Smooth muscle cell of the brain vasculature (primary cell): ENCODE measurements at regions not wholly inside any gene's neighbourhood (a gene's known extent, or its start where the extent isn't known, plus 50 kb on each side); places are given as distances from the start of the nearest gene placed in this dataset.
"Not testable (repeated sequence)": the region's sequence is repeated elsewhere in the genome, so short reads cannot be mapped to it uniquely, and the experiment has no call there.

Source experiments
- DNase-seq: peaks from one replicate; pipeline ENCODE4 v3.0.0-alpha.2; 2012; ENCODE audit warnings: low read depth, low spot score

DNA sequence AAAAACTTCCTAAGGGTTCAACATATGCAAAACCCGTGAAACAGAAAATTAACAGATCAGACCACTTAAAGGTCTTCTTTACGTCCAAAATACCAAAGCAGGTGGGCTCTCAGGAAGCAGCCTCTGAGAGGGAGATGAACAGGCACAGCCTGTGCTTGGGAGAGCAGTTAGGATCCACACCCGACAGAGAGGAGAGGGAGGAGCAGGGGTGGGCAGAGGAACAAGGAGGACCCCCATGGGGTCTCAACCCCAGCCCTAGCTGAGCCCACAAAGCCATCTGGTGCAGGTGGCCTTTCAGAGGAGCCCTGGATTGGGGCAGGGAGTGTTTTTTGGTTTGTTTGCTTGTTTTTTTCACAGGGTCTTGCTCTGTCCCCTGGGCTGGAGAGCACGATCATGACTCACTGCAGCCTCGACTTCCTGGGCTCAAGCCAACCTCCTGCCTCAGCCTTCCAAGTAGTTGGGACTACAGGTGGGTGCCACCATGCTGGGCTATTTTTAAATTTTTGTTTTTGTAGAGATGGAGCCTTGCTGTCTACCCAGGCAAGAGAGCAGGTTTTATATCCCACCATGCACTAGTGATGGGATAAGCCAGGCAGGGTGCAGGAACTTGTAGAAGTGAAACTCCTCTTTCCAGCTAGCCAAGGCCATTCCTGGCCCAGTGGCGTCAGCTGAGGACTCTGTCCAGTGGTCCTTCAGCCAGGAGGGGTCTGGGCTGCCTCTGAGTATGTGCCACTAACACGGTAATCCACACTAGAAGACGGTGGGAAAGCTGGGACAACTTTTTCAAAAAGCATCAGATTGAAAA, 154.1 kb upstream of the HDAC4 start:
- no peak for DNase-seq

DNA sequence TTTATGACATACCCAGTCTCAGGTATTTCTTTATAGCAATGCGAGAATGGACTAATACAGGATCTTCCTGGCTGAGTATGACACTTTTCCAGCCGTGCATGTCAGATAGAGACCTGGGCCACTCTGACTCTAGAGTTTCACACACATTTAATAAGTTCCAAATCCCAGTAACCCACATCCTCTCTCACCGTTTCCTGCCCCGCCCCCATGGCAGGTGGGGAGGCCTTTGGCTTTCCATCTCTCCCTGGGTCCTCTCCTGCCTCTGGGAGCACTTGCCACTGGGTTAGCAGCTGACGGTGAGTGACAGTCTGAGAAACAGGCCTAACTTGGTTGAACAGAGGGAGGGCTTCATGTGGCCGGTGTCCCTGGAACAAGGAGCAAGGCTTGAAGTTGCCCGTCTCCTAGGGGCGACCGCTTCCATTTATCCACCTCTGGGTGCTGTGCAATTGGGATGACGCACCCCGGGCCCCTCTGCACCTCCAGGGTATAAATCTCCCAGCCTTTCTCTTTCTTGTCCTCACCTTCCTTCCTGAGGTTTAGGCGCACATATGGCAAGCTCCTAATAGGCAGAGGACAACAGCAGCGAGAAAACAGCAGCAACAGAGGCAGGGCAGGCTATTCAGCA, 152.7 kb upstream of the HDAC4 start:
- DNase-seq = no peak

DNA sequence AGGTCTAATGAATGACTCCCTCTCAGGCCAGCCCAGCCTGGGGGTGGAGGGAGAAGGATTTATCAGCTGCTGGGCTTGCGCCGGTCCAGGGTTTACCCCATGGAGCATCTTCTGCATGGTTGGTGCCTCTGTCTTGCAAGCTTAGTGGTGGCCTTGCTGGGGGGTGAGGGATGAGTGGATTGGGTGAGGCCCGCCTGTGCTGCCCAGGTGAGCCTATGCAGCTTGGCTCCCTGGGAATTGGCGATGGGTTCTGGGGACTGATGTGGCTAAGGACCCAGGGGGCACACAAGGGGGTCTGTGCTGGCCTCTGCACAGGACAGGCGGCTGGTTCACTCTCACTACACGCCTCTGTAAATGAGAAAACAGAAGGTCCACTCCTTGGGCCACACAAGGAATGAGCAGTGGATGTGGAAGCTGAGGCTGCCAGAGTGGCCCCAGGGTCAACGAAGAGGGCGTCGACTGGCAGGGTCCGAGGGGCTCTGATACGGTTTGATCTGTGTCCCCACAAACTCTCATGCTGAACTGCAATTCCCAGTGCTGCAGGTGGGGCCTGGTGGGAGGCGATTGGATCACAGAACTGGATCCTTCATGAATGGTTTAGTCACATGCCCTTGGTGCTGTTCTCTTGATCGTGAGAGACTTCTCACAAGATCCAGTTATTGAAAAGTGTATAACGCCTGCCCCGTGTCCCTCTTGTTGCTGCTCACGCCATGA, 151.6 kb upstream of the HDAC4 start:
- DNase-seq = no peak

DNA sequence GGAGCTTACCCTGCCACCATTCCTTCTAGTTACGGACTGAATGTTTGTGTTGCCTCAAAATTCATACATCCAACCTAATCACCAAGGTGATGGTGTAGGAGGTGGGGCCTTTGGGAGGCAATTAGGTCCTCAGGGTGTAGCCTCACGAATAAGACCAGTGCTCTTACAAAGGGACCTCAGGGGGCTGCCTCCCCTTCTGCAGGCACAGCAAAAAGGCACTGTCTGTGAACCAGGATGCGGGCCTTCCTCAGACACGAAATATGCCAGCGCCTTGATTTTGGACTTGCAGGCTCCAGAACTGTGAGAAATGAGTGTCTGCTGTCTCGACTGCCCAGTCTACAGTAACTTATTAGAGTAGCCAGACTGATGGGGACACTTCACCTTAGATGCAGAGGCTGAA, 150.4 kb upstream of the HDAC4 start:
- no peak for DNase-seq

DNA sequence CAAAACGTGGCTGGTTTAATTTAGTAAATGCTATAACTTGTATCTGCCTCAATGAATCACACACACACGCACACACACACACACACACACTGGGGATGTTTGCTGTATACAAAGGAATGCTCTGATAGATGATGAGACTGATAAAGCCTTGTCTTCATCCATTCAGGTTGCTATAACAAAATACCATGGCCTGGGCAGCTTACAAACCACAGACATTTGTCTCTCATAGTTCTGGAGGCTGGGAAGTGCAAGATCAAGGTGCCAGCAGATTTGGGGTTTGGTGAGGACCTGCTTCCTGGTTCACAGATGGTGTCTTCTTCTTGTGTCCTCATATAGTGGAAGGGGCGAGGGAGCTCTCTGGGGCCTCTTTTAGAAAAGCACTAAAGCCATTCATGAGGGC, 149.5 kb upstream of the HDAC4 start:
- no peak for DNase-seq

DNA sequence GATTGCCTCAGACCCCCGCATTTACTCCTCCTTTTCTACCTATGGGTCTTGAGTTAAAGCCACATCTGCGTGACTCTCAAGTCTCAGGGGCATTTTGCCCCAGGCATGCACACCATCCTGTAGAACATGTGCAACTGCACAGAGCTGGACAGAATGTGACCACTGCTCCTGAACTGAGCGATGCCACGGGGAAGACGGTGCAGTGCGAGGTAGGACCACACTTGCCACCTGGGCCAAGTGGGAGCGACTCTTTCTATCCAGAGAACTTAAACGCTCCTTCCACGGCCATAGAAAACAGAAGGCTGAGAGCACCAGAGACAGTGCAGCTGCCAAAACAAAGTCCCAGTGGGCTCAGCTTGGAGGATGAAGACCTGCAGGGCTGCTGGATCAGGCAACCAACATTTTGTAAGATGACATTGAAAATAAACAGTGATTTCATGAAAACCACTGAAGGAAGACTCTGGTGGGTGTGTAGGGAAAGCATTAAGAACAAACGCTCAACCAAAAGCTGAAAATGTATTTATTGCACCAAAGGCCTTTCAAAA, 149.0 kb upstream of the HDAC4 start:
- DNase-seq = no peak

DNA sequence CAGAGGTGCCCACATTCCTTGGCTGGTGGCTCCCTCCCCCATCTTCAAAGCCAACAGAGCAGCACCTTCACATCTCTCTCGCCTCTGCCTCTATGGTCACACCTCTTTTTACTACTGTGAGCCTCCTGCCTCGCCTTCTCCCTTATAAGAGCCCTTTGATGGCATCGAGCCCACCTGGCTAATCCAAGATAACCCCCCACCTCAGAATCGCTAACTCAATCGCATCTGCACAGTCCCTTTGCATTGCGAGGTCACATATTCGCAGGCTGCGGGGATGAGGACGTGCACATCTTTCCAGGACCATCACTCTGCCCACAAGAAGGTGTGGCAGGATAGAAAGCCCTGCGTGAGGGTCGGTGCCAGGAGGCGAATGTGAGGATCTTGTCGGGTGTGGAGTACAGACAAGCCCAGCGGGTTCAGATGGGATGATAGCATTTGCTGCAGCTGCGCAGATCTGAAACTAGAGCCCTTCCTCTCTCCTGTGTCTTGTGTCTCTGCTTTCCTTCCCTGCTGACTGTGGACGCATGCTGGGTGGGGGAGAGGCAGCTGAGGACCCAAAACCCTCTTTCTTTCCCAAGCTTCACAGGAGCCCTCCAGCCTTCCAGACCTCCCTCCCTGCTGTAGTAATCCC, 148.3 kb upstream of the HDAC4 start:
- DNase-seq = no peak

DNA sequence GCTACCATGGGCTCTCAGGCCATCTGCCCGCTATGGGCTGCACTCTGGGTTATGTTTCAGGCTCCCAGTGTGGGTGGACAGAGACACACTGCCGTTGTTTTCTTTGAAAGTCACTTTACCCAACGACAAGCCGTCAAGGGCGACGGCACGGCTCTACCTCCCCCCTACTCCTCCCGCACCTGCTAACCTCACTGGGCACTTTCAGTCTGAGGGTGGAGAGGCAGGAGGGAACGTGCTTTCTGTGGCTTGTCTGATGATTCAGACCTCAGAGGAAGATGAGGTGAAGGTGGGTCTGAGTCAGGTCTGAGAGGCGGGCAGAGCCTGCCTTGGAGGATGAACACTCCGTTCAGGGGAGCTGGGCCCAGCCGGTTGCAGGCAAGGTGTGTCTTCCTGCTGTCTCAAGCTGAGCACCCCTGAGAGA, 147.6 kb upstream of the HDAC4 start:
- no peak for DNase-seq

DNA sequence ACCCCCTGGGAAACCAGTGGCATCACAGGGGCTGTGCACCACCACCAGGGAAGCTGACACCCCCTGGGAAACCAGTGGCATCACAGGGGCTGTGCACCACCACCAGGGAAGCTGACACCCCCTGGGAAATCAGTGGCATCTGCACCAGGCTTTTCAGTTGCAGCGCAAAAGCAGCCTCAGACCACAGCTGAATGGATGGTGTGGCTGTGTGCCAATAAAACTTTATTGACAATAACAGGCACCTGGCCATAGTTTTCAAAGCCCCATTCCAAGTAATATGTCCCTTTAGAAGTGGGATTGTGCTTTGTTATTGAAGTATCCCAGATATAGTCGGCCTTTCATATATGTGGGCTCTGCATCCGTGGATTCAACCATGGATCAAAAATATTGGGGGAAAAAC, 146.3 kb upstream of the HDAC4 start:
- not testable (repeated sequence) for DNase-seq

DNA sequence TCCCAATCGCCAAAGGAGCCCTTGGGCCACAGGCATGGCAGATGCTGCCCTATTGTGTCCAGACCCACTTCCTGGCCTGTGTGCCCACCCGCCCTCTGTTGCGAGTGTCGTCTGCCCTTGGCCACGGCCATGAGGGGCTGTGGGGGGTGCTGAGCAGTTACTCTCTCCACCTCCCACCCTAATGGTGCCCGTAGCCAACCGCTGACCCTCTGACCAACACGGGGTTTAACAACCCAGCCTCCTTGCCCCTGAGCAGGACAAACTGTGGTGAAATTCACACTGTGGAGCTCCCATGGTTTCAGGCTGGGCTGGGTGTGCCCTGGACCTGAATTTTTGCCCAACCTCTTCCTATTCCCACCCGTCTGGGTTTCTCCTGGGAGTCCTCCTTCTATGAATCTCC, 145.7 kb upstream of the HDAC4 start:
- no peak for DNase-seq

DNA sequence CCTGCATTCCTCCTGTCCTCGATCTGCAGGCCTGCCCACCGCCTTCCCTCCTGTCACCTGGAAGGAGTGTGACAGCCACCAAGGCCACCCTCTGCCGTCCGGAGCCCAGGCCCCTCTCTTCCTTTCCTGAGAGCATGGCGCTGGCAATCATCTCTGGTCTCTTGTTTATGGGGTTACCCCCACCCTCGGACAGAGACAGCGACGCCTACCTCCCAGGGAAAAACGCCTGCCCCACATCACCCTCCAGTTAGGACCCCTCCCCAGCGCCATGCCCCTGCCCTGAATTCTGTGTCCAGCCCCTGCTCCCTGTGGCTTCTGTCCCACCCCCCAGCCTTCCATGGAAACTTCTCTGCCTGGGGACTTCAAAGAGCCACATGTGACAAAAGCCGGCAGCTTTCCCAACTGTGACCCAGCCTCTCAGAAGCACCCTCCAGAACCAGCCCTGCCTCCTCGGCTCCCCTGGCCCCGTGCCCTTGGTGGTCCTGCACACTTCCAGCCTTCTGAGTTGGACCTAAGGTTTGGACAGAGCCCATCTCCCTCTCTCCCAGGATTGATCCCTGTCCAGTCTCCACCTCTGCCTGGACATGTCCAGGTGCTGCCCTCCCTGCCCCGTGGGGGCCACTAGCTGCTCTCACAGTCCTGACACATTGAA, 145.0 kb upstream of the HDAC4 start:
- no peak for DNase-seq

DNA sequence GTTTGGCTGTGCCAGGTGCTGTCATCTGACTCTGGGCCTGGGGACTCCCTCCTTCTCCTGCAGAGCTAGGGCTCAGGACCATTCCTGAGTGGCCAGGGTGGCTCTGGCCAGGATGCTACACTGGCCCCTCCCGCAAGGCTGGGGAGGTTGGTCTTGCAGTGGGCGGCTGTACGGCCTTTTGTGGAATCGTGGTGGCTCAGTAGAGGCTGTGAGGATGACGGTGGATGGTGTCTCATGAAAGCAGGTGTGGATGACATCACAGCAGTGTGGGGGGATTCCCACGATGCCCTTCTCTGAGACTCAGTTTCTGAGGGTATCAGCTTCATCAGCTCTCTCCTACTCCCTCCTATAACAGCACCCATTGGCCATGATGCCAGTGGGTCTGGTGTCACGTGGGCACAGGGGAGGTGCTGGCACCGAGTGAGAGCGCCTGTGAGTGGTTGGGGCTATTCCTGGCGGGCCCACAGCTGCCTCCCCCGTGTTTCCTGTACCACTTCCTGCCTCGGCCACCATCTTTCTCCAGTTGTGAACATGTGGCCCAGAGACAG, 144.2 kb upstream of the HDAC4 start:
- DNase-seq = no peak

DNA sequence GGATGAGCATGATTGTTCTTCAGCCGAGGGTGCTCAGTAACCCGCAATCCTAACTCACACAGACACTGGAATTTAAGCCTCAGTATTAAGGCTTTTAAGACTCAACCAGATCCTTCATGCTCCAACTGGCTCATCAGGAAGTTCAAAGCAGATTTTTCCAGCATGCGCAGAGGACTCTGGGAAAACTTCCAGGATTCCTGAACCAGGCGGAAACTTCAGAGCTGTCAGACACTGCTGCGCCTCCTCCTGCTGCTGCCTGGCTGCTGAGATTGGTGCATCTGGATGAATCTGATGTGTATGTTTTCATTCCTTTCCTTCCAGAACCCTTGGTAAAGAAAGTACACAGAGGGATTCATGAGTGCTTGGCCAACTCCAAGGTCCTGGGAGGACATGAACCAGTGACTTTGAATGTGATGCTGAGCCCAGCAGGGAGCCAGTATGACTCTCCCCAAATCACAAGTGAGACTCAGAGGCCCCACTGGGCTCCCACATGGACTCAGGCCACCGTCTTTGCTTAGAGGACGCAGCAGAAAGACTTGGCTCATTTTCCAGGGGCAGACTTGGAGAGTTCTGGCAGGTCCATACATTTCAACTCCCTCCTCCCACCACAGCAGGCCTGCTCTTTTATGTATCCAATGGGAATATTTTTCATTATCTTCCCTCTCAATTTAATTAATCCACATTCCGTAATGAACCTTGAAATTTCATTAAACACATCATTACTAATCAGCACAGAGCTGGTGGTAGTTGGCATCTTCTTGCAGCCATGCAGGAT, 143.5 kb upstream of the HDAC4 start:
- DNase-seq = no peak

DNA sequence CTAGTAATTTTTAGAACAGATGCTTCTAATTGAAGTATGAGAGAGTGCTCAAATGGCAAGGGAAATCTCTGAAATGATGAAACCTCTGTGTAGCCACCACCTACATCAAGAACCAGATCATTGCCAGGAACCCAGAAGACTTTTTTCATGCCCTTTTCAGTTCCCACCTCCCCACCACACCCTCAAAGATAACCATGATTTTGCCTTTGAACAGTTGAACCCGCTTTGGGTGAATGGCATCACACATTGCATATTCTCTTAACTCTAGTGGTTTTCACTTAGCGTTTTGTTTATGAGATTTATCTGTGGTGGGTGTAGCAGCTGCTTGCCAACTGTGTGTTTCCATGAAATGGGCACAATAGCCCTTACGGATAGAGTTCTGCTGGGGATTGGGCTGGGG, 142.9 kb upstream of the HDAC4 start:
- DNase-seq = no peak

DNA sequence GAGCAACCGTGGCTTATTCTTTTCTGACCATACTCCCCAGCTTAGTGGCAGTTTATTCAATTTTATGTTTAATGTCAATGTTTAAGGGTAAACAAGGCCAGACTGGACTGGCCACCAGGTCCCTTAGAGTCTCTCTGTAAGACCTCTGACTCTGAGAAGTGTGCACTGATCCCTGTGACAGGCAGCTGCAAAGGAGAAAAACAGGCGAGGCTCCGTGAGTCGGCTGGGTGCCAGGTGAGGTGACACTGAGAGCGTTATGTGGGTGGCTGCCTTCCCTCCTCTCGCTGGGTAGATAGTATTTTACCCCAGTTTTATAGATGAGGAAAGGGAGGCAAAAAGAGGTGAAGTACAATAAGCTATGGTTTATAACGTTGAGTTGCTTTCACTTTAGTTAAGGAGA, 139.4 kb upstream of the HDAC4 start:
- no peak for DNase-seq

DNA sequence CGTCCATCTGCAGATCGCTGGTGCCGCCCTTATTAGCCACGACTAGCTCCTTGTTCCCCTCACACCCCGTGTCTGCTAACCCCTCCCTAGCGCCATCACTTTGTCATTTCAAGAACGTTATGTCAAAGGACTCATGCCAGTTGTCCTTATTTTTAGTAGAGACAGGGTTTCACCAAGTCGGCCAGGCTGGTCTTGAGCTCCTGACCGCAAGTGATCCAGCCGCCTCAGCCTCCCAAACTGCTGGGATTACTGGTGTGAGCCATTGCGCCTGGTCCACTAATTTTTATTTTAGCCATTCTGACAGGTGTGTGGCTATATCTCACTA, 138.9 kb upstream of the HDAC4 start:
- DNase-seq = no peak

DNA sequence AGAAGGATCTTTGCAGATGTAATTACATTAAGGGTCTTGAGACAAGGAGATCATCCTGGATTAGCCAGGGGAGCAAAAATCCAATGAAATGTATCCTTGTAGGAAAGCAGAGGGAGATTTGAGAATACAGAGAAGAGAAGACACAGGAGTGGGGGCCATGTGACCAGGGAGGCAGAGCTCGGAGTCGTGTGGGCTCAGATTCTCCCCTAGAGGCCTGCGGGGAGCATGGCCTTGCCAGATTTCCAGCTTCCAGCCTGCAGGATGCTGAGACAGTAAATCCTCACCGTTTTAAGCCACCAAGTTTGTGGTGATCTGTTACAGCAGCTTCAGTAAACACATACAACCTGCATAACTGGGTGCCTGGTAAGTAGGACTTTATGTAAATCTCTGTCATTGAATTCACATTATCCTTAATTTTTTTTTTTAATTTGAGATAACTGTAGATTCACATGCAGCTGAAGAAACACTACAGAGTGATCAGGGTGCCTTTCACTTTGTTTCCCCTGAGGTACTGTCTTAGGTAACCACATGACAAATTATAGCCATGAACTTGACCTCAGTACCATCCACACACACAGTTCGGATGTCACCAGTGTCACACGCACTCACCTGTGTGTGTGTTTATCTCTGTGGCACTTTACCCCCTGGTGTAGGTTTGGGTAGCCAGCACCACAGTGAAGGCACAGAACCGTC, 138.4 kb upstream of the HDAC4 start:
- DNase-seq = no peak

DNA sequence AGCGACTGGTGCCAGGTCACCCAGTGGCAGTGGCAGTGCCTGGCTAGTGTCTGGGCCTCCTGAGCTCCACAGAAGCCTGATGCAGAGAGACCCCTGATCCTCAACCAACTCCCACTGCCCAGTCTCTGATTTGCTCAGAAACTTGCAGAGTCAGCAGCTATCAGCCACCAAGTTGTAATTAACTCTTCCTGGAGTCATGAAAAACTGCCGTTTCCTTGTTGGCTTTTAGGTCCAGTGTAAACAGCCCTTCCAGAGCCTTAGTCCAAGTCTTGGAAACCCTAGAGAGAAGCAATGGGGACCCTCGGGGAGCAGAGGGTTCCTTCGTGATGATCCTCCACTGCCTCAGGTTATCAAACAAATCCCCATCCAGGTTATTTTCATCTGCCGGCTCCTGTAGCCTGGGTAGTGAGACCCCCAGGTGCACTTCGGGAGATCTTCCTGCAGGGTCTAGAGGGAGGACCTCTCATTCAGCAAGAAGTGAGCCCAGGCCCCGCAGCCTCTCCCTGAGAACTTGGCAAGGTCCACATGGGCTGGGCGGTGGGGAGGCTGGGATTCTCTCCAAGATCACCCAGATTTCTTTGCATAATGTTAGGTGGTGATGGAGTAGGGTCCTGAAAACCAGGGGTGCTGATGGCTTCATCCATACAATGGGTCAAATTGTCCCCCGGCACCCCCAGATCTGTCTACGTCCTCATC, 137.7 kb upstream of the HDAC4 start:
- DNase-seq = no peak

DNA sequence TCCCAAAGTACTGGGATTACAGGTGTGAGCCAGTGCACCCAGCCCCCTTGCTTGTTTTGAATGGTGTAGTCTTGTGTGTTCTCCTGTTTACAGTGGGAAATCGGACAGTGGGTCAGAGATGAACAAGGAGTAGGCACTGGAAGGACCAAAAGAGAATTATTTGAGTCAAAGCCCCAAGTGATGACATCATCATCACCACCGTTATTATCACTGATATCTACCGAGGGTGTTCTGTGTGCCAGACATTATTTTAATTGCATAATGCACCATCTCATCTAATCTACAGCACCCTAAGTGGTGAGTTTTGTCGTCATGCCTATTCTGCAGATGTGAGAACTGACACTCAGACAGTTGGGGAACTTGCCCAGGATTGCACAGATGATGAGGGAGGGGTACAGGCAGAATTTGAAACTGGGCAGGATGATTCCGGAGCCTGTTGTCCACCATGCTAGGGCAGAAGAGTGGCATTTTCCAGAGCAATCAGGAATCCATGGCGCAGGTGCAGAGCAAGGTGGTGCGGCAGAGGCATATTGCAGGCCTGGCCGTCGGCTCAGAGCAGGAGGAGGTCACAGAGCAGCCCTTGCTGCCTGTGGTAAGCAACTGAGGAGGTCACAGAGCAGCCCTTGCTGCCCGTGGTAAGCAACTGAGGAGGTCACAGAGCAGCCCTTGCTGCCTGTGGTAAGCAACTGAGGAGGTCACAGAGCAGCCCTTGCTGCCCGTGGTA, 137.0 kb upstream of the HDAC4 start:
- DNase-seq = no peak
